ENCODE measurements at regions not wholly inside any gene's neighbourhood (a gene's known extent, or its start where the extent isn't known, plus 50 kb on each side); places are given as distances from the start of the nearest gene placed in this dataset.

GRCh38 chr14:58699681-58700205 lies 62.0 kb downstream of the DACT1 start:
- TF ChIP-seq CTCF (IDR thresholded peaks at IDR 0.05 in 8 of 11, conservative IDR thresholded peaks at IDR 0.05 in 3 of 11) (no peak), POLR2AphosphoS5 (IDR thresholded peaks at IDR 0.05) (no peak)
